Uterus (tissue), 3 donors: ENCODE measurements at regions not wholly inside any gene's neighbourhood (a gene's known extent, or its start where the extent isn't known, plus 50 kb on each side); places are given as distances from the start of the nearest gene placed in this dataset.
"Not testable (repeated sequence)": the region's sequence is repeated elsewhere in the genome, so short reads cannot be mapped to it uniquely, and the experiment has no call there.

Experiments used
- DNase-seq, 2 donors: peaks; one replicate each; pipeline ENCODE4 v3.0.0-alpha.2; 2019 to 2020
- H3K27ac ChIP-seq, 2 donors: fragments of 200-600 bp; sonication (generic); 1 replicate in 1 of 2; 2 replicates in 1 of 2; pipeline ENCODE4 v1.5.1; 2016 to 2018
- H3K27me3 ChIP-seq, 2 donors: fragments of 200-600 bp; sonication (generic); one replicate each; pipeline ENCODE4 v1.5.1; 2018 to 2019; ENCODE audit warnings: control low read depth in 1 of 2
- H3K36me3 ChIP-seq, 2 donors: fragments of 200-600 bp; sonication (generic); one replicate each; pipeline ENCODE4 v1.5.1; 2019; ENCODE audit warnings: control low read depth in 1 of 2
- H3K4me1 ChIP-seq, 2 donors: fragments of 200-600 bp; sonication (generic); one replicate each; pipeline ENCODE4 v1.5.1; 2018 to 2019; ENCODE audit warnings: control low read depth in 1 of 2
- H3K4me3 ChIP-seq, 2 donors: fragments of 200-600 bp; sonication (generic); 1 replicate in 1 of 2; 2 replicates in 1 of 2; pipeline ENCODE4 v1.5.1; 2018 to 2019; ENCODE audit warnings: mild to moderate bottlenecking in 1 of 2
- H3K9me3 ChIP-seq, 2 donors: fragments of 200-600 bp; sonication (generic); one replicate each; pipeline ENCODE4 v1.5.1; 2019; ENCODE audit warnings: control low read depth in 1 of 2
- CTCF ChIP-seq, 4 experiments: fragments of 200-600 bp in 2 of 4; fragments of 450-650 bp in 2 of 4; sonication (generic) in 2 of 4; IDR thresholded peaks; one replicate each; pipeline ENCODE4 v1.5.1; 2016 to 2019; ENCODE audit warnings: antibody characterized with exemption in 4 of 4, mild to moderate bottlenecking in 2 of 4, moderate library complexity in 1 of 4
- POLR2A ChIP-seq, 2 donors: fragments of 450-650 bp; IDR thresholded peaks; one replicate each; pipeline ENCODE4 v1.6.1; 2016; ENCODE audit warnings: antibody characterized with exemption in 2 of 2, mild to moderate bottlenecking in 1 of 2, moderate library complexity in 1 of 2
- intact Hi-C: fragments of 100-400 bp; cut with DNase I; formaldehyde crosslinking; loops from one replicate; pipeline ENCODE4 v1.15.1; 2023; ENCODE audit warnings: low total_unique reads
- donor health status: DM: yes; HTN: yes; CAD: no.

GRCh38 chr6:3672339-3672738 is 79.2 kb downstream of the PXDC1 start:
- DNase-seq, H3K36me3 ChIP-seq, H3K4me3 ChIP-seq, H3K27me3 ChIP-seq, H3K9me3 ChIP-seq, intact Hi-C loops, H3K4me1 ChIP-seq, H3K27ac ChIP-seq: not testable (repeated sequence)

GRCh38 chr6:3671382-3671781 is 80.1 kb downstream of the PXDC1 start:
- H3K36me3 ChIP-seq: no peaks in the 10 kb centered on the region
- no peaks in the 10 kb centered on the region for H3K9me3 ChIP-seq
- no peak for DNase-seq
- TF ChIP-seq POLR2A (IDR thresholded peaks at IDR 0.05) (no peak), CTCF (IDR thresholded peaks at IDR 0.05) (no peak)
- no peaks in the 10 kb centered on the region for H3K27me3 ChIP-seq
- H3K4me3 ChIP-seq: no peak overlapping the region
- intact Hi-C loops: no loop called here
- no peak overlapping the region for H3K27ac ChIP-seq
- no peaks in the 10 kb centered on the region for H3K4me1 ChIP-seq

GRCh38 chr6:3670356-3670755 is 81.2 kb downstream of the PXDC1 start:
- no peaks in the 10 kb centered on the region for H3K9me3 ChIP-seq
- TF ChIP-seq POLR2A (IDR thresholded peaks at IDR 0.05) (no peak), CTCF (IDR thresholded peaks at IDR 0.05) (no peak)
- intact Hi-C loops: no loop called here
- H3K36me3 ChIP-seq: no peaks in the 10 kb centered on the region
- no peaks in the 10 kb centered on the region for H3K27me3 ChIP-seq
- no peak for DNase-seq
- no peak overlapping the region for H3K27ac ChIP-seq
- no peak overlapping the region for H3K4me3 ChIP-seq
- no peaks in the 10 kb centered on the region for H3K4me1 ChIP-seq

- Histone ChIP-seq H3K36me3 (no peaks in the 10 kb centered on the region), H3K4me1 (no peaks in the 10 kb centered on the region), H3K4me3 (no peak overlapping the region), H3K9me3 (no peaks in the 10 kb centered on the region), H3K27ac (no peak overlapping the region), H3K27me3 (no peaks in the 10 kb centered on the region)
- intact Hi-C loops: no loop called here
- TF ChIP-seq CTCF (IDR thresholded peaks at IDR 0.05) (no peak), POLR2A (IDR thresholded peaks at IDR 0.05) (no peak)
- no peak for DNase-seq
Measured at GRCh38 chr6:3669916-3670315, 81.6 kb downstream of the PXDC1 start.

- Histone ChIP-seq H3K4me3 (no peak overlapping the region), H3K9me3 (no peaks in the 10 kb centered on the region)
- intact Hi-C loops: no loop called here
Measured at GRCh38 chr6:3665608-3666007, 85.9 kb downstream of the PXDC1 start.

More at GRCh38 chr6:3665608-3666007, 85.9 kb downstream of the PXDC1 start:
- no peak for TF ChIP-seq CTCF (IDR thresholded peaks at IDR 0.05)
- no peak for DNase-seq
- no peak overlapping the region for H3K27ac ChIP-seq
- no peaks in the 10 kb centered on the region for H3K36me3 ChIP-seq
- H3K27me3 ChIP-seq: no peaks in the 10 kb centered on the region
- H3K4me1 ChIP-seq: no peaks in the 10 kb centered on the region
